Esophagus muscularis mucosa (tissue), 4 donors: ENCODE measurements at regions not wholly inside any gene's neighbourhood (a gene's known extent, or its start where the extent isn't known, plus 50 kb on each side); places are given as distances from the start of the nearest gene placed in this dataset.
"Not testable (repeated sequence)": the region's sequence is repeated elsewhere in the genome, so short reads cannot be mapped to it uniquely, and the experiment has no call there.

Source experiments
- DNase-seq: peaks from one replicate; pipeline ENCODE4 v3.0.0-alpha.2; 2017; ENCODE audit errors: extremely low spot score
- H3K27ac ChIP-seq, 4 donors: fragments of 200-600 bp; sonication (generic); replicated peaks in 1 of 4; 1 replicate in 3 of 4; 2 replicates in 1 of 4; pipeline ENCODE4 v1.5.1; 2016 to 2019; ENCODE audit warnings: mild to moderate bottlenecking in 1 of 4
- H3K27me3 ChIP-seq, 4 donors: fragments of 200-600 bp; sonication (generic); one replicate each; pipeline versions ENCODE4 v1.5.1 to v1.6.0; 2016 to 2019
- H3K36me3 ChIP-seq, 4 donors: fragments of 200-600 bp; sonication (generic); one replicate each; pipeline ENCODE4 v1.5.1; 2016 to 2019
- H3K4me1 ChIP-seq, 4 donors: fragments of 200-600 bp; sonication (generic); one replicate each; pipeline ENCODE4 v1.5.1; 2016 to 2019
- H3K4me3 ChIP-seq, 4 donors: fragments of 200-600 bp; sonication (generic); 1 replicate in 2 of 4; 2 replicates in 2 of 4; pipeline ENCODE4 v1.5.1; 2016 to 2019; ENCODE audit warnings: mild to moderate bottlenecking in 4 of 4, moderate library complexity in 1 of 4
- H3K9me3 ChIP-seq, 4 donors: fragments of 200-600 bp; sonication (generic); 1 replicate in 3 of 4; 2 replicates in 1 of 4; pipeline ENCODE4 v1.5.1; 2016 to 2019
- CTCF ChIP-seq, 3 experiments: fragments of 200-600 bp in 2 of 3; fragments of 450-650 bp in 1 of 3; sonication (generic) in 2 of 3; IDR thresholded peaks; one replicate each; pipeline ENCODE4 v1.5.1; 2017 to 2019; ENCODE audit warnings: antibody characterized with exemption in 3 of 3, mild to moderate bottlenecking in 2 of 3, moderate library complexity in 1 of 3
- EP300 ChIP-seq: sonication (generic); formaldehyde crosslinking; IDR thresholded peaks from one replicate; pipeline ENCODE4 v1.6.1; 2017; ENCODE audit warnings: antibody characterized with exemption
- POLR2A ChIP-seq: fragments of 450-650 bp; IDR thresholded peaks from one replicate; pipeline ENCODE4 v1.6.1; 2017; ENCODE audit warnings: antibody characterized with exemption, moderate library complexity, mild to moderate bottlenecking, low read depth
- POLR2AphosphoS5 ChIP-seq, 2 donors: sonication (generic); formaldehyde crosslinking; IDR thresholded peaks; one replicate each; pipeline ENCODE4 v1.6.1; 2017; ENCODE audit warnings: antibody characterized with exemption in 2 of 2
- WGBS: methylation state at CpG from one replicate; pipeline ENCODE4 v1.1.5; 2018; 5-methylcytosine and 5-hydroxymethylcytosine counted together
- intact Hi-C: fragments of 100-400 bp; cut with DNase I; formaldehyde crosslinking; loops from one replicate; pipeline ENCODE4 v1.15.1; 2023

- no peak for DNase-seq
- H3K27ac ChIP-seq: no peak overlapping the region
- TF ChIP-seq EP300 (no peak), POLR2A (no peak), POLR2AphosphoS5 (IDR thresholded peaks at IDR 0.05) (no peak), CTCF (IDR thresholded peaks at IDR 0.05) (no peak)
- no peak overlapping the region for H3K4me3 ChIP-seq
- 80% methylated on average over 3 of the region's 3 CpGs for WGBS
- intact Hi-C loops: no loop called here
- no peaks in the 10 kb centered on the region for H3K9me3 ChIP-seq
- no peaks in the 10 kb centered on the region for H3K4me1 ChIP-seq
- H3K27me3 ChIP-seq: no peaks in the 10 kb centered on the region
- no peaks in the 10 kb centered on the region for H3K36me3 ChIP-seq
Observed at GRCh38 chr7:79515358-79515757, 61.9 kb upstream of the MAGI2 start.

GRCh38 chr7:79513261-79513660 lies 59.8 kb upstream of the MAGI2 start:
- no peaks in the 10 kb centered on the region for H3K36me3 ChIP-seq
- no peak overlapping the region for H3K4me3 ChIP-seq
- no peaks in the 10 kb centered on the region for H3K27me3 ChIP-seq
- DNase-seq: no peak
- no peak overlapping the region for H3K27ac ChIP-seq
- no peaks in the 10 kb centered on the region for H3K4me1 ChIP-seq
- no peaks in the 10 kb centered on the region for H3K9me3 ChIP-seq
- intact Hi-C loops: no loop called here
- TF ChIP-seq POLR2A (no peak), CTCF (IDR thresholded peaks at IDR 0.05) (no peak), POLR2AphosphoS5 (IDR thresholded peaks at IDR 0.05) (no peak), EP300 (no peak)
- WGBS: 79% methylated on average over 2 of the region's 2 CpGs

GRCh38 chr7:79512261-79512660 lies 58.8 kb upstream of the MAGI2 start:
- WGBS: 86% methylated on average over 3 of the region's 3 CpGs
- H3K27ac ChIP-seq: no peak overlapping the region
- intact Hi-C loops: no loop called here
- H3K36me3 ChIP-seq: no peaks in the 10 kb centered on the region
- H3K9me3 ChIP-seq: no peaks in the 10 kb centered on the region
- DNase-seq: no peak
- TF ChIP-seq POLR2A: no peak
- TF ChIP-seq POLR2AphosphoS5 (IDR thresholded peaks at IDR 0.05): no peak
- no peak for TF ChIP-seq EP300
- TF ChIP-seq CTCF (IDR thresholded peaks at IDR 0.05): no peak
- no peak overlapping the region for H3K4me3 ChIP-seq
- H3K27me3 ChIP-seq: no peaks in the 10 kb centered on the region
- H3K4me1 ChIP-seq: no peaks in the 10 kb centered on the region

GRCh38 chr7:79511056-79511455 lies 57.6 kb upstream of the MAGI2 start:
- H3K36me3 ChIP-seq, H3K4me1 ChIP-seq, H3K9me3 ChIP-seq, H3K27ac ChIP-seq, DNase-seq, H3K4me3 ChIP-seq, intact Hi-C loops, H3K27me3 ChIP-seq: not testable (repeated sequence)
- 100% methylated on average over 1 of the region's 1 CpG for WGBS

GRCh38 chr7:79507131-79507530 lies 53.7 kb upstream of the MAGI2 start:
- Histone ChIP-seq H3K4me1 (peaks cover 7 to 25% (median 17%) of the 10 kb centered on the region in 4 donors), H3K9me3 (no peaks in the 10 kb centered on the region), H3K27me3 (no peaks in the 10 kb centered on the region), H3K27ac (no peak overlapping the region), H3K4me3 (no peak overlapping the region), H3K36me3 (no peaks in the 10 kb centered on the region)
- no peak for TF ChIP-seq EP300
- TF ChIP-seq CTCF (IDR thresholded peaks at IDR 0.05): no peak
- no peak for TF ChIP-seq POLR2AphosphoS5 (IDR thresholded peaks at IDR 0.05)
- TF ChIP-seq POLR2A: no peak
- no peak for DNase-seq
- intact Hi-C loops: no loop called here
- WGBS: 86% methylated on average over 6 of the region's 6 CpGs
